Stomach (tissue), 8 donors: ENCODE measurements at regions not wholly inside any gene's neighbourhood (a gene's known extent, or its start where the extent isn't known, plus 50 kb on each side); places are given as distances from the start of the nearest gene placed in this dataset.

ENCODE experiments used
- DNase-seq, 2 donors: peaks; one replicate each; pipeline versions ENCODE4 v3.0.0 to v3.0.0-alpha.2; 2013 to 2019
- H3K27ac ChIP-seq, 5 donors: fragments of 200-600 bp in 4 of 5; sonication (generic) in 4 of 5; one replicate each; pipeline ENCODE4 v1.5.1; 2013 to 2019; ENCODE audit warnings: mild to moderate bottlenecking in 1 of 5, moderate library complexity in 1 of 5
- H3K27me3 ChIP-seq, 3 donors: fragments of 200-600 bp; sonication (generic); one replicate each; pipeline ENCODE4 v1.5.1; 2017 to 2019; ENCODE audit warnings: mixed run types in 1 of 3
- H3K36me3 ChIP-seq, 4 donors: fragments of 200-600 bp; sonication (generic); 1 replicate in 3 of 4; 2 replicates in 1 of 4; pipeline ENCODE4 v1.5.1; 2016 to 2019
- H3K4me1 ChIP-seq, 4 donors: fragments of 200-600 bp; sonication (generic); one replicate each; pipeline ENCODE4 v1.5.1; 2016 to 2019
- H3K4me3 ChIP-seq, 4 donors: fragments of 200-600 bp; sonication (generic) in 3 of 4; one replicate each; pipeline ENCODE4 v1.5.1; 2016 to 2019; ENCODE audit warnings: mild to moderate bottlenecking in 1 of 4
- H3K9me3 ChIP-seq, 4 donors: fragments of 200-600 bp; sonication (generic); one replicate each; pipeline ENCODE4 v1.5.1; 2016 to 2019
- EP300 ChIP-seq: sonication (generic); formaldehyde crosslinking; IDR thresholded peaks from one replicate; pipeline ENCODE4 v1.6.1; 2017; ENCODE audit warnings: antibody characterized with exemption
- POLR2A ChIP-seq, 4 donors: fragments of 450-650 bp; IDR thresholded peaks; one replicate each; pipeline ENCODE4 v1.6.1; 2016; ENCODE audit warnings: antibody characterized with exemption in 4 of 4, control low read depth in 2 of 4, mild to moderate bottlenecking in 1 of 4, moderate library complexity in 1 of 4
- POLR2AphosphoS5 ChIP-seq, 3 donors: sonication (generic); formaldehyde crosslinking; IDR thresholded peaks; one replicate each; pipeline ENCODE4 v1.6.1; 2016; ENCODE audit warnings: antibody characterized with exemption in 3 of 3
- WGBS, 5 donors: extraction: QIAGEN DNeasy Blood & Tissue Kit in 3 of 5; methylation state at CpG; one replicate each; pipeline versions ENCODE4 v1.1.5 to v1.1.7; 2013 to 2018; 5-methylcytosine and 5-hydroxymethylcytosine counted together
- intact Hi-C: fragments of 100-400 bp; cut with DNase I; formaldehyde crosslinking; loops from one replicate; pipeline ENCODE4 v1.15.1; 2023; ENCODE audit warnings: low total_unique reads
- TF ChIP-seq, protein P1 (sequence below), 7 experiments: fragments of 450-650 bp in 4 of 7; fragments of 200-600 bp in 3 of 7; sonication (generic) in 3 of 7; IDR thresholded peaks; one replicate each; pipeline ENCODE4 v1.5.1; 2016 to 2019; ENCODE audit warnings: antibody characterized with exemption in 7 of 7, control low read depth in 2 of 7, mild to moderate bottlenecking in 1 of 7
- donor health status: healthy with polysubstance abuse.
- donor health status: Bipolar disorder and iron deficiency.
- donor health status: healthy.

DNA sequence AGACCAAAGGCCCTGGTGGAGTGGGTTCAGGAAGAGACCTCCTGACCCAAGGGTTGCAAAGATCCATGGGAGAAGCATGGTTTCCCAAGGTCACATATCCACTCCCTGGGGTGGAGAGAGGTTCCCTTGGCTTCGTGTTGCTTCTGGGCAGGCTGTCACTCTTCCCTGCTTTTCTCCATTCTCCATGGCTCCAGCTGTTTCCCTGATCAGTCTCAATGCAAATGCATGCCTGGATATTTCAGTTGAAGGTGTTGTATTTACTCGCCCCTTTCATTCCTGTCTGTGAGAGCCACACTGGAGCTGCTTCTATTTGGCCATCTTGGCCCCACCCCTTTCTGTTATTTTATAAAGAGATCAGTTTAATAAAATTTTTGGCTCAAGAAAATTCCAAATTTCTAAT is 95.0 kb upstream of the PLSCR4 start:
- Histone ChIP-seq H3K4me3 (no peak overlapping the region), H3K4me1 (no peaks in the 10 kb centered on the region), H3K36me3 (no peaks in the 10 kb centered on the region), H3K9me3 (no peaks in the 10 kb centered on the region), H3K27ac (no peak overlapping the region), H3K27me3 (no peaks in the 10 kb centered on the region)
- WGBS, 5 donors, result 60 to 80% (median 71%) methylated on average over 2 of the region's 2 CpGs
- intact Hi-C loops, result no loop called here
- no peak for DNase-seq
- TF ChIP-seq POLR2A (IDR thresholded peaks at IDR 0.05) (no peak), EP300 (no peak), POLR2AphosphoS5 (IDR thresholded peaks at IDR 0.05) (no peak)
- TF ChIP-seq, protein P1, sequence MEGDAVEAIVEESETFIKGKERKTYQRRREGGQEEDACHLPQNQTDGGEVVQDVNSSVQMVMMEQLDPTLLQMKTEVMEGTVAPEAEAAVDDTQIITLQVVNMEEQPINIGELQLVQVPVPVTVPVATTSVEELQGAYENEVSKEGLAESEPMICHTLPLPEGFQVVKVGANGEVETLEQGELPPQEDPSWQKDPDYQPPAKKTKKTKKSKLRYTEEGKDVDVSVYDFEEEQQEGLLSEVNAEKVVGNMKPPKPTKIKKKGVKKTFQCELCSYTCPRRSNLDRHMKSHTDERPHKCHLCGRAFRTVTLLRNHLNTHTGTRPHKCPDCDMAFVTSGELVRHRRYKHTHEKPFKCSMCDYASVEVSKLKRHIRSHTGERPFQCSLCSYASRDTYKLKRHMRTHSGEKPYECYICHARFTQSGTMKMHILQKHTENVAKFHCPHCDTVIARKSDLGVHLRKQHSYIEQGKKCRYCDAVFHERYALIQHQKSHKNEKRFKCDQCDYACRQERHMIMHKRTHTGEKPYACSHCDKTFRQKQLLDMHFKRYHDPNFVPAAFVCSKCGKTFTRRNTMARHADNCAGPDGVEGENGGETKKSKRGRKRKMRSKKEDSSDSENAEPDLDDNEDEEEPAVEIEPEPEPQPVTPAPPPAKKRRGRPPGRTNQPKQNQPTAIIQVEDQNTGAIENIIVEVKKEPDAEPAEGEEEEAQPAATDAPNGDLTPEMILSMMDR (IDR thresholded peaks at IDR 0.05), result no peak

DNA sequence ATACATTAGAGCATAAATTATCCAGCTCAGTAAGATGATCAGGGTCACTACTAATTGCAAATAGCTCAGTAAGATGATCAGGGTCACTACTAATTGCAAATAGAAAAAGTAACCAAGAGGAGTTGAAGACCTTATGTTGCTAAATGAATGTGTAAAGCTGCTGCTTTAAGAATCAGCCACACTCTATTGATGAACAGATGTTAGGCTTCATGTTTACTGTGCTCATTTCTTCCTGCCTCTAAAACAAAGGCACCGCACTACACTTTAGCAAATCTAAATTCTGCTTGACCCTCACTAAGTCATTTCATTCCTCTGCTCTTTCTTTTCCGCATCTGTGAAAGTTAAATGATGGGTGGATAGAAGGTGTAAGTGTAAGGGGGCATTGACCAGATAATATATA is 92.6 kb upstream of the PLSCR4 start:
- Histone ChIP-seq H3K4me3 (no peak overlapping the region), H3K27ac (no peak overlapping the region), H3K9me3 (no peaks in the 10 kb centered on the region), H3K36me3 (no peaks in the 10 kb centered on the region), H3K27me3 (no peaks in the 10 kb centered on the region), H3K4me1 (no peaks in the 10 kb centered on the region)
- peak in 1 of 2 donors; percentile 41 for DNase-seq
- intact Hi-C loops, result no loop called here
- TF ChIP-seq POLR2A (IDR thresholded peaks at IDR 0.05) (no peak), POLR2AphosphoS5 (IDR thresholded peaks at IDR 0.05) (no peak), EP300 (no peak)
- TF ChIP-seq, protein P1 (IDR thresholded peaks at IDR 0.05), result no peak
- WGBS, 5 donors, result 29 to 38% (median 33%) methylated on average over 2 of the region's 2 CpGs

DNA sequence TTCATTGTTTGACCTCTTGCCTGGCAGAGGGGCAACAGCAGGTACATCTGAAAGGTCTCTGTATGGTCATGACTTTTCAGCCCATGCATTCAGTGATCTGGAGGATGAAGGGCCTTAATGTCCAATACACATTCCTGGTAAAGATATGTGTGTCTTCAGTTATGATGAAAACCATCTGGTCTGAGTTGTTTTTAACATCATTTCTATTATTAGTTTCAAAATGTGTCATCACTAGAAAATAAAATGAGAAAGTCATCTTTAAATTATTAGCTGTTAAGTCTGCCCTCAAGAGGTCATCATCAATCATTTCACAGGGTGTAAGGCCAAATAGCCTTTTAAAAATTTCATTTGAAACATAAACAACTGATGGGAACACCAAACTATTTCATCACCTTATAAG is 92.1 kb upstream of the PLSCR4 start:
- no peaks in the 10 kb centered on the region for H3K27me3 ChIP-seq
- no peak for TF ChIP-seq EP300
- no peak for TF ChIP-seq POLR2A (IDR thresholded peaks at IDR 0.05)
- TF ChIP-seq, protein P1 (IDR thresholded peaks at IDR 0.05), result no peak
- no peak for TF ChIP-seq POLR2AphosphoS5 (IDR thresholded peaks at IDR 0.05)
- peak in 1 of 2 donors; percentile 67 for DNase-seq
- no peaks in the 10 kb centered on the region for H3K4me1 ChIP-seq
- intact Hi-C loops, result no loop called here
- H3K27ac ChIP-seq, result no peak overlapping the region
- no peaks in the 10 kb centered on the region for H3K36me3 ChIP-seq
- no peaks in the 10 kb centered on the region for H3K9me3 ChIP-seq
- H3K4me3 ChIP-seq, result no peak overlapping the region

DNA sequence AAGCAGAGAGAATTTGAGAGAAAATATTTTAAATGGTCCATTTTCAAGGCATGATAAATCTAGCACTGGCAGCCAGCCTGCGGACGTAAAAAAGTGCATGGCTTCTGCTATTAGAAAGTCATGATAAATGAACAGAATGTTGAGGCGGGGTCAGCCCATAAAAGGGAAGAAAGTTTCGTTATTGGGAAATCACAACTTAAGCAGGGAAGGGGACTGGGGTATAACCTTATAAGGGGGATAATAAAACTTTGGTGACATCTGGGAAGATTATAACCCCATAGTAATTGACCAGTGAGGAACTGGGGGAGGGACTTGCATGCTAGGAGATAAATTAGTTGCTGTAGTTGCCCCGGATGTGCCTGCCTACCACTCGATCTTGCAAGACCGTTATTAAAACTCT is 88.4 kb upstream of the PLSCR4 start:
- Histone ChIP-seq H3K36me3 (no peaks in the 10 kb centered on the region), H3K4me1 (no peaks in the 10 kb centered on the region), H3K4me3 (no peak overlapping the region), H3K27ac (no peak overlapping the region), H3K27me3 (no peaks in the 10 kb centered on the region), H3K9me3 (no peaks in the 10 kb centered on the region)
- DNase-seq, result peak in 1 of 2 donors; percentile 56
- 69 to 88% (median 83%) methylated on average over 7 of the region's 7 CpGs for WGBS, 5 donors
- intact Hi-C loops, result loop anchor here (10.0 kb wide), 1 partner anchor 225 kb away; no protein-coding TSS in a partner anchor
- TF ChIP-seq POLR2A (IDR thresholded peaks at IDR 0.05), result no peak
- peak in 1 of 3 donors; percentile 11 for TF ChIP-seq POLR2AphosphoS5 (IDR thresholded peaks at IDR 0.05)

DNA sequence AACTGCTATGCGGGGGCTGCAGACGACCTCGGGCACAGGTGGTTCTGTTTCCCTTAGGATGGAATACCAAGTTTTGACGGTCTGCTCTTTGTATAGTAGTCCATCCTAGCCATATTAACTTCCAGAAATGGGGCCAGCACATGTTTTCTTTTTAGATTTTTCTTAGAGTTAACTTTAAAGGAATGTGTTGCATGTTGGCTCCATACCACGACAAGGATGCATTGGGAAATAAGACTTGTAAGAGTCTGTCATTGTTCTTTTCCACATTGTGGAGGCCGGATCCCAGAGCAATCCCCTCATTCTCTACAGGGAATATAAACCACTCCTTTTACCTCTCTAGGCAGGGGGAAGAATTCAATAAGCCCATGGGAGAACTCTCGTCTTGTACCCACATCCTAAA is 87.1 kb upstream of the PLSCR4 start:
- DNase-seq, result no peak
- 86 to 94% (median 90%) methylated on average over 7 of the region's 7 CpGs for WGBS, 5 donors
- TF ChIP-seq POLR2A (IDR thresholded peaks at IDR 0.05) (no peak), POLR2AphosphoS5 (IDR thresholded peaks at IDR 0.05) (no peak), EP300 (no peak)
- no peak overlapping the region for H3K4me3 ChIP-seq
- no peaks in the 10 kb centered on the region for H3K27me3 ChIP-seq
- no peak overlapping the region for H3K27ac ChIP-seq
- H3K4me1 ChIP-seq, result no peaks in the 10 kb centered on the region
- H3K36me3 ChIP-seq, result no peaks in the 10 kb centered on the region
- intact Hi-C loops, result loop anchor here (10.0 kb wide), 1 partner anchor 227 kb away; no protein-coding TSS in a partner anchor
- H3K9me3 ChIP-seq, result no peaks in the 10 kb centered on the region
